ENCODE measurements at regions not wholly inside any gene's neighbourhood (a gene's known extent, or its start where the extent isn't known, plus 50 kb on each side); places are given as distances from the start of the nearest gene placed in this dataset.

- H3K36me3 ChIP-seq (ENCODE audit: control insufficient read depth, low read length): no peaks in the 10 kb centered on the region
- H3K9me3 ChIP-seq (ENCODE audit: control insufficient read depth, insufficient read depth, low read length): 0 out of 2 replicates have a peak, but pooled peaks cover 4% of the 10 kb centered on the region
- TF ChIP-seq, protein P1, sequence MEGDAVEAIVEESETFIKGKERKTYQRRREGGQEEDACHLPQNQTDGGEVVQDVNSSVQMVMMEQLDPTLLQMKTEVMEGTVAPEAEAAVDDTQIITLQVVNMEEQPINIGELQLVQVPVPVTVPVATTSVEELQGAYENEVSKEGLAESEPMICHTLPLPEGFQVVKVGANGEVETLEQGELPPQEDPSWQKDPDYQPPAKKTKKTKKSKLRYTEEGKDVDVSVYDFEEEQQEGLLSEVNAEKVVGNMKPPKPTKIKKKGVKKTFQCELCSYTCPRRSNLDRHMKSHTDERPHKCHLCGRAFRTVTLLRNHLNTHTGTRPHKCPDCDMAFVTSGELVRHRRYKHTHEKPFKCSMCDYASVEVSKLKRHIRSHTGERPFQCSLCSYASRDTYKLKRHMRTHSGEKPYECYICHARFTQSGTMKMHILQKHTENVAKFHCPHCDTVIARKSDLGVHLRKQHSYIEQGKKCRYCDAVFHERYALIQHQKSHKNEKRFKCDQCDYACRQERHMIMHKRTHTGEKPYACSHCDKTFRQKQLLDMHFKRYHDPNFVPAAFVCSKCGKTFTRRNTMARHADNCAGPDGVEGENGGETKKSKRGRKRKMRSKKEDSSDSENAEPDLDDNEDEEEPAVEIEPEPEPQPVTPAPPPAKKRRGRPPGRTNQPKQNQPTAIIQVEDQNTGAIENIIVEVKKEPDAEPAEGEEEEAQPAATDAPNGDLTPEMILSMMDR (IDR thresholded peaks at IDR 0.05; ENCODE audit: low read depth, low read length, poor library complexity, severe bottlenecking): no peak
- no peak for TF ChIP-seq EZH2phosphoT487 (IDR thresholded peaks at IDR 0.05; ENCODE audit: borderline replicate concordance, low read length)
- H3K4me1 ChIP-seq (ENCODE audit: control insufficient read depth, low read length): no peaks in the 10 kb centered on the region
- H3K9me2 ChIP-seq (replicated peaks; ENCODE audit: control insufficient read depth, low read length): no peaks in the 10 kb centered on the region
- H4K20me1 ChIP-seq (ENCODE audit: control insufficient read depth, insufficient read depth, low read depth, low read length): no peaks in the 10 kb centered on the region
- H3K4me2 ChIP-seq (ENCODE audit: low read length): no peak overlapping the region
- peaks cover 8% of the 10 kb centered on the region; the same call in 1 of the 2 replicates for H3K27me3 ChIP-seq (ENCODE audit: control insufficient read depth, low read length)
- H3K4me3 ChIP-seq (ENCODE audit: low read length): no peak overlapping the region
- H3K79me2 ChIP-seq (ENCODE audit: control insufficient read depth, low read length): no peaks in the 10 kb centered on the region
- no peaks in the 10 kb centered on the region for H3F3A ChIP-seq (ENCODE audit: control insufficient read depth, insufficient read depth)
- no peak overlapping the region for H3K27ac ChIP-seq (ENCODE audit: low read depth, low read length)
Observed at GRCh38 chr5:14977058-14977685, 105.6 kb upstream of the ANKH start.

- no peaks in the 10 kb centered on the region for H4K20me1 ChIP-seq (ENCODE audit: control insufficient read depth, insufficient read depth, low read depth, low read length)
- peaks cover 8% of the 10 kb centered on the region; the same call in 1 of the 2 replicates for H3K27me3 ChIP-seq (ENCODE audit: control insufficient read depth, low read length)
- TF ChIP-seq EZH2phosphoT487 (IDR thresholded peaks at IDR 0.05; ENCODE audit: borderline replicate concordance, low read length): no peak
- TF ChIP-seq, protein P1 (IDR thresholded peaks at IDR 0.05; ENCODE audit: low read depth, low read length, poor library complexity, severe bottlenecking): no peak
- H3K4me3 ChIP-seq (ENCODE audit: low read length): no peak overlapping the region
- H3K9me3 ChIP-seq (ENCODE audit: control insufficient read depth, insufficient read depth, low read length): 0 out of 2 replicates have a peak, but pooled peaks cover 4% of the 10 kb centered on the region
- no peak overlapping the region for H3K27ac ChIP-seq (ENCODE audit: low read depth, low read length)
- no peaks in the 10 kb centered on the region for H3F3A ChIP-seq (ENCODE audit: control insufficient read depth, insufficient read depth)
- H3K9me2 ChIP-seq (replicated peaks; ENCODE audit: control insufficient read depth, low read length): no peaks in the 10 kb centered on the region
- H3K79me2 ChIP-seq (ENCODE audit: control insufficient read depth, low read length): no peaks in the 10 kb centered on the region
- H3K4me1 ChIP-seq (ENCODE audit: control insufficient read depth, low read length): no peaks in the 10 kb centered on the region
- no peaks in the 10 kb centered on the region for H3K36me3 ChIP-seq (ENCODE audit: control insufficient read depth, low read length)
- H3K4me2 ChIP-seq (ENCODE audit: low read length): no peak overlapping the region
Observed at GRCh38 chr5:14976486-14976885, 104.9 kb upstream of the ANKH start.

DNA sequence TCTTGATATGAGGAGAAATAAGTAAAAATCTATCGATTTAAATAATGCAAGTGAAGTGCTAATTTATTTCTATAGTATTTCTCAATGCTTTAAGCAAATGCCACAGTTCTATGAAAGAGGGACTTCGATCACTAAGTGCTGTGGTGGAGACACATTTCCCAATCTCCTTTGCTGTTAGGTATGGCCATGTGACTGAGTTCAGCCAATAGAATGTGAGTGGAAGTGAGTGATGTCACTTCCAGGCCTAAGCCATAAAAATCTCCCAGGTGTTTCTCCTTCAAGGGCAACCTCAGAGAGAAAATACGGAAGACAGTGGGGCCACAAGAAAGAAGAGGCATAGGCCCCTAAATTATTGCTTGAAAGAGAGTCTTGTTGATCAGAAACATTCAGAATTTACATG lies 100.3 kb upstream of the ANKH start:
- no peaks in the 10 kb centered on the region for H4K20me1 ChIP-seq (ENCODE audit: control insufficient read depth, insufficient read depth, low read depth, low read length)
- H3K4me3 ChIP-seq (ENCODE audit: low read length): no peak overlapping the region
- no peaks in the 10 kb centered on the region for H3K4me1 ChIP-seq (ENCODE audit: control insufficient read depth, low read length)
- no peaks in the 10 kb centered on the region for H3K9me3 ChIP-seq (ENCODE audit: control insufficient read depth, insufficient read depth, low read length)
- H3K9me2 ChIP-seq (replicated peaks; ENCODE audit: control insufficient read depth, low read length): no peaks in the 10 kb centered on the region
- no peak overlapping the region for H3K27ac ChIP-seq (ENCODE audit: low read depth, low read length)
- H3F3A ChIP-seq (ENCODE audit: control insufficient read depth, insufficient read depth): no peaks in the 10 kb centered on the region
- H3K79me2 ChIP-seq (ENCODE audit: control insufficient read depth, low read length): no peaks in the 10 kb centered on the region
- no peak overlapping the region for H3K4me2 ChIP-seq (ENCODE audit: low read length)
- H3K36me3 ChIP-seq (ENCODE audit: control insufficient read depth, low read length): no peaks in the 10 kb centered on the region
- peaks cover 5% of the 10 kb centered on the region; the same call in 1 of the 2 replicates for H3K27me3 ChIP-seq (ENCODE audit: control insufficient read depth, low read length)
- TF ChIP-seq EZH2phosphoT487 (IDR thresholded peaks at IDR 0.05; ENCODE audit: borderline replicate concordance, low read length): no peak
- TF ChIP-seq, protein P1 (IDR thresholded peaks at IDR 0.05; ENCODE audit: low read depth, low read length, poor library complexity, severe bottlenecking): no peak

Data from DOHH2 (cell line).